Breast epithelium (tissue), 3 donors: ENCODE measurements at regions not wholly inside any gene's neighbourhood (a gene's known extent, or its start where the extent isn't known, plus 50 kb on each side); places are given as distances from the start of the nearest gene placed in this dataset.

Experiments
- CTCF ChIP-seq, 3 donors: fragments of 450-650 bp; IDR thresholded peaks; one replicate each; pipeline ENCODE4 v1.5.1; 2016 to 2017; ENCODE audit warnings: antibody characterized with exemption in 3 of 3, mild to moderate bottlenecking in 3 of 3, moderate library complexity in 3 of 3
- POLR2A ChIP-seq: fragments of 450-650 bp; IDR thresholded peaks from one replicate; pipeline ENCODE4 v1.6.1; 2016; ENCODE audit warnings: antibody characterized with exemption, mild to moderate bottlenecking, moderate library complexity

GRCh38 chr12:46101485-46101869 is 111.1 kb upstream of the SCAF11 start:
- no peak for TF ChIP-seq CTCF (IDR thresholded peaks at IDR 0.05)
- no peak for TF ChIP-seq POLR2A
